GM23338 (cell line): ENCODE measurements at regions not wholly inside any gene's neighbourhood (a gene's known extent, or its start where the extent isn't known, plus 50 kb on each side); places are given as distances from the start of the nearest gene placed in this dataset.
A peak's percentile ranks its signal among the peaks of the same experiment; 100 is the strongest.

Experiments
- ATAC-seq: fragments of 200-7000 bp; cut with Tn5 transposase; 3 replicates; pipeline ENCODE4 v1.9.1; 2020
- DNase-seq: peaks from one replicate; pipeline ENCODE4 v3.0.0-alpha.2; 2015; ENCODE audit warnings: low spot score
- H2AFZ ChIP-seq: fragments of 200-600 bp; sonication (generic); 2 replicates; pipeline ENCODE4 v1.8.0; 2016; ENCODE audit warnings: antibody characterized with exemption, mild to moderate bottlenecking, moderate library complexity
- H3F3A ChIP-seq: fragments of 200-600 bp; sonication (generic); replicated peaks from 2 replicates; pipeline ENCODE4 v1.8.0; 2017; ENCODE audit warnings: antibody characterized with exemption, mixed run types, low read depth
- H3K27ac ChIP-seq: fragments of 200-600 bp; sonication (generic); 2 replicates; pipeline ENCODE4 v1.6.1; 2016; ENCODE audit warnings: low read depth
- H3K27me3 ChIP-seq: fragments of 200-600 bp; sonication (generic); 2 replicates; pipeline ENCODE4 v1.8.0; 2016; ENCODE audit warnings: mild to moderate bottlenecking, mixed run types, moderate library complexity; ENCODE audit not compliant: insufficient read depth
- H3K36me3 ChIP-seq: fragments of 200-600 bp; sonication (generic); 2 replicates; pipeline ENCODE4 v1.8.0; 2016; ENCODE audit warnings: mild to moderate bottlenecking; ENCODE audit not compliant: insufficient read depth
- H3K4me1 ChIP-seq: fragments of 200-600 bp; sonication (generic); 2 replicates; pipeline ENCODE4 v1.8.0; 2016; ENCODE audit warnings: mild to moderate bottlenecking, moderate library complexity; ENCODE audit not compliant: insufficient read depth
- H3K4me2 ChIP-seq: fragments of 200-600 bp; sonication (generic); 2 replicates; pipeline ENCODE4 v1.7.1; 2017; ENCODE audit warnings: mixed run types
- H3K4me3 ChIP-seq: fragments of 200-600 bp; sonication (generic); 2 replicates; pipeline ENCODE4 v1.6.1; 2016; ENCODE audit warnings: mixed run types
- H3K79me2 ChIP-seq: fragments of 200-600 bp; sonication (generic); replicated peaks from 2 replicates; pipeline ENCODE4 v1.8.0; 2017; ENCODE audit warnings: mild to moderate bottlenecking; ENCODE audit not compliant: insufficient read depth
- H3K9me2 ChIP-seq: fragments of 200-600 bp; sonication (generic); 2 replicates; pipeline ENCODE4 v1.8.0; 2017; ENCODE audit not compliant: insufficient read depth
- H4K20me1 ChIP-seq: fragments of 200-600 bp; sonication (generic); replicated peaks from 2 replicates; pipeline ENCODE4 v1.8.0; 2017; ENCODE audit warnings: mild to moderate bottlenecking; ENCODE audit not compliant: insufficient read depth
- H3K27ac Mint-ChIP-seq: 2 replicates; pipeline ENCODE4 v1.8.0; 2020; ENCODE audit warnings: inconsistent platforms, mild to moderate bottlenecking, moderate library complexity, mixed read lengths
- H3K27me3 Mint-ChIP-seq: 3 replicates; pipeline ENCODE4 v1.8.0; 2022; ENCODE audit warnings: low read depth, mild to moderate bottlenecking, moderate library complexity, mixed read lengths, inconsistent platforms; ENCODE audit not compliant: insufficient read depth, poor library complexity
- H3K36me3 Mint-ChIP-seq: 3 replicates; pipeline ENCODE4 v1.8.0; 2021; ENCODE audit warnings: low read depth, mild to moderate bottlenecking, inconsistent platforms, moderate library complexity, mixed read lengths
- H3K4me1 Mint-ChIP-seq: 3 replicates; pipeline ENCODE4 v1.8.0; 2020; ENCODE audit warnings: mild to moderate bottlenecking, inconsistent platforms, mixed read lengths
- H3K4me3 Mint-ChIP-seq: 3 replicates; pipeline ENCODE4 v1.8.0; 2021; ENCODE audit warnings: moderate library complexity, mild to moderate bottlenecking, inconsistent platforms, mixed read lengths
- H3K9me3 Mint-ChIP-seq: 3 replicates; pipeline ENCODE4 v1.8.0; 2020; ENCODE audit warnings: moderate library complexity, mild to moderate bottlenecking, inconsistent platforms, mixed read lengths
- CREB1 ChIP-seq: fragments of 250-450 bp; sonication (Bioruptor Pico); IDR thresholded peaks from 2 replicates; pipeline ENCODE4 v1.5.0; 2020; ENCODE audit warnings: low read depth, mild to moderate bottlenecking, moderate library complexity
- EZH2 ChIP-seq: fragments of 200-600 bp; sonication (generic); IDR thresholded peaks from one replicate; pipeline ENCODE4 v1.8.0; 2017; ENCODE audit warnings: antibody characterized with exemption, mild to moderate bottlenecking, low read depth; ENCODE audit not compliant: unreplicated experiment
- EZH2phosphoT487 ChIP-seq: fragments of 200-600 bp; sonication (generic); IDR thresholded peaks from one replicate; pipeline ENCODE4 v1.8.1; 2018; ENCODE audit warnings: antibody characterized with exemption; ENCODE audit not compliant: unreplicated experiment
- JUNB ChIP-seq: IDR thresholded peaks from one replicate; pipeline ENCODE4 v1.6.1; 2016; ENCODE audit warnings: antibody characterized with exemption; ENCODE audit not compliant: unreplicated experiment
- POLR2AphosphoS5 ChIP-seq: IDR thresholded peaks from 2 replicates; pipeline ENCODE4 v1.6.1; 2016; ENCODE audit warnings: antibody characterized with exemption, low read depth
- STAT1 ChIP-seq: IDR thresholded peaks from one replicate; pipeline ENCODE4 v1.6.1; 2016; ENCODE audit warnings: antibody characterized with exemption; ENCODE audit not compliant: unreplicated experiment
- ZNF114 ChIP-seq: fragments of 250-450 bp; sonication (Bioruptor Pico); IDR thresholded peaks from 2 replicates; pipeline ENCODE4 v1.5.0; 2020; ENCODE audit warnings: mild to moderate bottlenecking, moderate library complexity
- ZNF331 ChIP-seq: fragments of 250-450 bp; sonication (Bioruptor Pico); IDR thresholded peaks from 2 replicates; pipeline ENCODE4 v1.5.0; 2020; ENCODE audit warnings: low read depth, mild to moderate bottlenecking, moderate library complexity
- TF ChIP-seq, protein P1 (sequence below): IDR thresholded peaks from 2 replicates; pipeline ENCODE4 v1.6.1; 2016; ENCODE audit warnings: antibody characterized with exemption
- TF ChIP-seq, protein P2 (sequence below), 2 experiments: fragments of 200-600 bp in 1 of 2; sonication (generic) in 1 of 2; conservative IDR thresholded peaks; 2 replicates each; pipeline versions ENCODE4 v1.5.1 to v1.6.1; 2016 to 2017; ENCODE audit warnings: antibody characterized with exemption in 2 of 2, low read depth in 2 of 2, mild to moderate bottlenecking in 2 of 2, moderate library complexity in 1 of 2
- TF ChIP-seq, protein P3 (sequence below): fragments of 250-450 bp; sonication (Bioruptor Pico); IDR thresholded peaks from 2 replicates; pipeline ENCODE4 v1.5.0; 2020; ENCODE audit warnings: mild to moderate bottlenecking, moderate library complexity

DNA sequence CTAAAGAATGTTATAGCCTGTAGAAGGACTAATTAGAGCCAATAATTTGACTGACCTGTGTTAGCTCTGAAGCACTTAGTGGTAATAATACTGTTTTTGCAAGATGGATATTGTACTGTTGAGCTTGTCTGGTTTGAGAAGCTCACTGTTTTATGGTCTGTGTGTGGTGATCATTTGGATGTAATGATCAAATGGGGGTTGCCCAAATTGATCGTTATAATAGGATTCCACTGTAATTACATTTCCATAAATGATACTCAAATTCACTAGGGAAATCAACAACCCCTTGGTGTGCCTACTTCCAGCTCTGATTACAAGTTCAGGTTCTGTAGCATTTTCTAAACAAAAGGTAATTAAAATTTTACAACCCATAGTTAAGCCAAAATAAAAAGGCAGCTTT, 971.4 kb downstream of the TTLL7 start (continued):
- TF ChIP-seq, protein P1, sequence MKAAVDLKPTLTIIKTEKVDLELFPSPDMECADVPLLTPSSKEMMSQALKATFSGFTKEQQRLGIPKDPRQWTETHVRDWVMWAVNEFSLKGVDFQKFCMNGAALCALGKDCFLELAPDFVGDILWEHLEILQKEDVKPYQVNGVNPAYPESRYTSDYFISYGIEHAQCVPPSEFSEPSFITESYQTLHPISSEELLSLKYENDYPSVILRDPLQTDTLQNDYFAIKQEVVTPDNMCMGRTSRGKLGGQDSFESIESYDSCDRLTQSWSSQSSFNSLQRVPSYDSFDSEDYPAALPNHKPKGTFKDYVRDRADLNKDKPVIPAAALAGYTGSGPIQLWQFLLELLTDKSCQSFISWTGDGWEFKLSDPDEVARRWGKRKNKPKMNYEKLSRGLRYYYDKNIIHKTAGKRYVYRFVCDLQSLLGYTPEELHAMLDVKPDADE = no peak
- TF ChIP-seq, protein P2, sequence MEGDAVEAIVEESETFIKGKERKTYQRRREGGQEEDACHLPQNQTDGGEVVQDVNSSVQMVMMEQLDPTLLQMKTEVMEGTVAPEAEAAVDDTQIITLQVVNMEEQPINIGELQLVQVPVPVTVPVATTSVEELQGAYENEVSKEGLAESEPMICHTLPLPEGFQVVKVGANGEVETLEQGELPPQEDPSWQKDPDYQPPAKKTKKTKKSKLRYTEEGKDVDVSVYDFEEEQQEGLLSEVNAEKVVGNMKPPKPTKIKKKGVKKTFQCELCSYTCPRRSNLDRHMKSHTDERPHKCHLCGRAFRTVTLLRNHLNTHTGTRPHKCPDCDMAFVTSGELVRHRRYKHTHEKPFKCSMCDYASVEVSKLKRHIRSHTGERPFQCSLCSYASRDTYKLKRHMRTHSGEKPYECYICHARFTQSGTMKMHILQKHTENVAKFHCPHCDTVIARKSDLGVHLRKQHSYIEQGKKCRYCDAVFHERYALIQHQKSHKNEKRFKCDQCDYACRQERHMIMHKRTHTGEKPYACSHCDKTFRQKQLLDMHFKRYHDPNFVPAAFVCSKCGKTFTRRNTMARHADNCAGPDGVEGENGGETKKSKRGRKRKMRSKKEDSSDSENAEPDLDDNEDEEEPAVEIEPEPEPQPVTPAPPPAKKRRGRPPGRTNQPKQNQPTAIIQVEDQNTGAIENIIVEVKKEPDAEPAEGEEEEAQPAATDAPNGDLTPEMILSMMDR (conservative IDR thresholded peaks at IDR 0.05; ENCODE audit: low read depth in 2 of 2) = no peak
- no peak for TF ChIP-seq STAT1
- no peak for TF ChIP-seq POLR2AphosphoS5

DNA sequence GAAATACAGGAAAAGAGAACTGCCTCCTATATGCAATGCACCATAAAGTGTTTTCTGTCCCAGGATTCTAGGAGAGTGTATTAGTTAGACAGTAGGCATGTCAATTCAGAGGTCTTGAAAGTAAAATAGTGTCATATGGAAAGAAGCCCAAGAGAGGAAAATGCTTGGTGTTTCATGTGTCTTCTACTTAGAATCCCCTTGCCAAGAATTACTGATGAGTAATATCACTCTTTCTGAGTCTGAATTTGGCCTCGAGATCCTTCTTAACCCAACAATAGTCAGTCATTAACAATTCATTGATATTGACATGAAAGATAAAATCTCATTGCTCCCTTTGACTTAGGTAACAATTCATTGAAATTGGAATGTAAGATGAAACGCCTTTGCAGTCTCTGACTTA, 972.2 kb downstream of the TTLL7 start:
- peaks cover 12% of the 10 kb centered on the region for H3K4me1 Mint-ChIP-seq
- TF ChIP-seq EZH2 (no peak), JUNB (no peak), CREB1 (CRISPR knock-in tag) (no peak), ZNF114 (no peak), STAT1 (no peak), EZH2phosphoT487 (no peak), ZNF331 (CRISPR knock-in tag) (no peak)
- TF ChIP-seq, protein P3, sequence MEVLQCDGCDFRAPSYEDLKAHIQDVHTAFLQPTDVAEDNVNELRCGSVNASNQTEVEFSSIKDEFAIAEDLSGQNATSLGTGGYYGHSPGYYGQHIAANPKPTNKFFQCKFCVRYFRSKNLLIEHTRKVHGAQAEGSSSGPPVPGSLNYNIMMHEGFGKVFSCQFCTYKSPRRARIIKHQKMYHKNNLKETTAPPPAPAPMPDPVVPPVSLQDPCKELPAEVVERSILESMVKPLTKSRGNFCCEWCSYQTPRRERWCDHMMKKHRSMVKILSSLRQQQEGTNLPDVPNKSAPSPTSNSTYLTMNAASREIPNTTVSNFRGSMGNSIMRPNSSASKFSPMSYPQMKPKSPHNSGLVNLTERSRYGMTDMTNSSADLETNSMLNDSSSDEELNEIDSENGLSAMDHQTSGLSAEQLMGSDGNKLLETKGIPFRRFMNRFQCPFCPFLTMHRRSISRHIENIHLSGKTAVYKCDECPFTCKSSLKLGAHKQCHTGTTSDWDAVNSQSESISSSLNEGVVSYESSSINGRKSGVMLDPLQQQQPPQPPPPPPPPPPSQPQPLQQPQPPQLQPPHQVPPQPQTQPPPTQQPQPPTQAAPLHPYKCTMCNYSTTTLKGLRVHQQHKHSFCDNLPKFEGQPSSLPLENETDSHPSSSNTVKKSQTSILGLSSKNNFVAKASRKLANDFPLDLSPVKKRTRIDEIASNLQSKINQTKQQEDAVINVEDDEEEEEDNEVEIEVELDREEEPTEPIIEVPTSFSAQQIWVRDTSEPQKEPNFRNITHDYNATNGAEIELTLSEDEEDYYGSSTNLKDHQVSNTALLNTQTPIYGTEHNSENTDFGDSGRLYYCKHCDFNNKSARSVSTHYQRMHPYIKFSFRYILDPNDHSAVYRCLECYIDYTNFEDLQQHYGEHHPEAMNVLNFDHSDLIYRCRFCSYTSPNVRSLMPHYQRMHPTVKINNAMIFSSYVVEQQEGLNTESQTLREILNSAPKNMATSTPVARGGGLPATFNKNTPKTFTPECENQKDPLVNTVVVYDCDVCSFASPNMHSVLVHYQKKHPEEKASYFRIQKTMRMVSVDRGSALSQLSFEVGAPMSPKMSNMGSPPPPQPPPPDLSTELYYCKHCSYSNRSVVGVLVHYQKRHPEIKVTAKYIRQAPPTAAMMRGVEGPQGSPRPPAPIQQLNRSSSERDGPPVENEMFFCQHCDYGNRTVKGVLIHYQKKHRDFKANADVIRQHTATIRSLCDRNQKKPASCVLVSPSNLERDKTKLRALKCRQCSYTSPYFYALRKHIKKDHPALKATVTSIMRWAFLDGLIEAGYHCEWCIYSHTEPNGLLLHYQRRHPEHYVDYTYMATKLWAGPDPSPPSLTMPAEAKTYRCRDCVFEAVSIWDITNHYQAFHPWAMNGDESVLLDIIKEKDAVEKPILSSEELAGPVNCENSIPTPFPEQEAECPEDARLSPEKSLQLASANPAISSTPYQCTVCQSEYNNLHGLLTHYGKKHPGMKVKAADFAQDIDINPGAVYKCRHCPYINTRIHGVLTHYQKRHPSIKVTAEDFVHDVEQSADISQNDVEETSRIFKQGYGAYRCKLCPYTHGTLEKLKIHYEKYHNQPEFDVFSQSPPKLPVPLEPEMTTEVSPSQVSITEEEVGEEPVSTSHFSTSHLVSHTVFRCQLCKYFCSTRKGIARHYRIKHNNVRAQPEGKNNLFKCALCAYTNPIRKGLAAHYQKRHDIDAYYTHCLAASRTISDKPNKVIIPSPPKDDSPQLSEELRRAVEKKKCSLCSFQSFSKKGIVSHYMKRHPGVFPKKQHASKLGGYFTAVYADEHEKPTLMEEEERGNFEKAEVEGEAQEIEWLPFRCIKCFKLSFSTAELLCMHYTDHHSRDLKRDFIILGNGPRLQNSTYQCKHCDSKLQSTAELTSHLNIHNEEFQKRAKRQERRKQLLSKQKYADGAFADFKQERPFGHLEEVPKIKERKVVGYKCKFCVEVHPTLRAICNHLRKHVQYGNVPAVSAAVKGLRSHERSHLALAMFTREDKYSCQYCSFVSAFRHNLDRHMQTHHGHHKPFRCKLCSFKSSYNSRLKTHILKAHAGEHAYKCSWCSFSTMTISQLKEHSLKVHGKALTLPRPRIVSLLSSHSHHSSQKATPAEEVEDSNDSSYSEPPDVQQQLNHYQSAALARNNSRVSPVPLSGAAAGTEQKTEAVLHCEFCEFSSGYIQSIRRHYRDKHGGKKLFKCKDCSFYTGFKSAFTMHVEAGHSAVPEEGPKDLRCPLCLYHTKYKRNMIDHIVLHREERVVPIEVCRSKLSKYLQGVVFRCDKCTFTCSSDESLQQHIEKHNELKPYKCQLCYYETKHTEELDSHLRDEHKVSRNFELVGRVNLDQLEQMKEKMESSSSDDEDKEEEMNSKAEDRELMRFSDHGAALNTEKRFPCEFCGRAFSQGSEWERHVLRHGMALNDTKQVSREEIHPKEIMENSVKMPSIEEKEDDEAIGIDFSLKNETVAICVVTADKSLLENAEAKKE (CRISPR knock-in tag) = no peak
- TF ChIP-seq, protein P2 (conservative IDR thresholded peaks at IDR 0.05; ENCODE audit: low read depth in 2 of 2) = no peak

More for the DNA sequence above, 972.2 kb downstream of the TTLL7 start:
- Histone ChIP-seq H3K27me3 (no peaks in the 10 kb centered on the region), H4K20me1 (no peaks in the 10 kb centered on the region), H3K9me2 (no peaks in the 10 kb centered on the region), H3K4me3 (no peak overlapping the region), H3K4me1 (peaks cover 17% of the 10 kb centered on the region; the same call in 1 of the 2 replicates), H3K79me2 (no peaks in the 10 kb centered on the region), H3K36me3 (no peaks in the 10 kb centered on the region), H2AFZ (no peak overlapping the region), H3K27ac (no peak overlapping the region), H3F3A (no peaks in the 10 kb centered on the region), H3K4me2 (no peak overlapping the region)
- H3K9me3 Mint-ChIP-seq = peaks cover 8% of the 10 kb centered on the region
- DNase-seq (no peak), ATAC-seq (no peak)
- peak overlapping the region; percentile 10; the same call in 1 of the 2 replicates for H3K27ac Mint-ChIP-seq
- H3K27me3 Mint-ChIP-seq = no peaks in the 10 kb centered on the region
- no peak overlapping the region for H3K4me3 Mint-ChIP-seq
- H3K36me3 Mint-ChIP-seq = peaks cover 12% of the 10 kb centered on the region
